GM11168 (cell line): ENCODE measurements at regions not wholly inside any gene's neighbourhood (a gene's known extent, or its start where the extent isn't known, plus 50 kb on each side); places are given as distances from the start of the nearest gene placed in this dataset.

Experiments used
- in situ Hi-C: fragments of 300-500 bp; cut with MboI; formaldehyde crosslinking; loops from one replicate; pipeline ENCODE4 v1.12.0; 2022; ENCODE audit warnings: low sequenced_read_pairs; ENCODE audit not compliant: unreplicated experiment

GRCh38 chr10:88023676-88024075, 160.3 kb downstream of the PTEN start:
- in situ Hi-C loops, result no loop called here

GRCh38 chr10:88026031-88026430, 162.6 kb downstream of the PTEN start:
- in situ Hi-C loops, result no loop called here

GRCh38 chr10:88027570-88027969, 164.1 kb downstream of the PTEN start:
- in situ Hi-C loops, result no loop called here

- in situ Hi-C loops, result no loop called here
These were observed 164.6 kb downstream of the PTEN start for GRCh38 chr10:88028072-88028471.

- in situ Hi-C loops, result no loop called here
These were observed 165.2 kb downstream of the PTEN start for GRCh38 chr10:88028654-88029053.

- in situ Hi-C loops, result no loop called here
These were observed 169.1 kb downstream of the PTEN start for GRCh38 chr10:88032566-88032965.

GRCh38 chr10:88033385-88033784, 170.0 kb downstream of the PTEN start:
- in situ Hi-C loops, result no loop called here

GRCh38 chr10:88033793-88034192, 170.4 kb downstream of the PTEN start:
- in situ Hi-C loops, result no loop called here

GRCh38 chr10:88036126-88036525, 172.7 kb downstream of the PTEN start:
- in situ Hi-C loops, result no loop called here

GRCh38 chr10:88037623-88038022, 174.2 kb downstream of the PTEN start:
- in situ Hi-C loops, result no loop called here

GRCh38 chr10:88038268-88038667, 174.8 kb downstream of the PTEN start:
- in situ Hi-C loops, result no loop called here

GRCh38 chr10:88039496-88040200, 176.2 kb downstream of the PTEN start:
- in situ Hi-C loops, result no loop called here

GRCh38 chr10:88041243-88042159, 178.1 kb downstream of the PTEN start:
- in situ Hi-C loops, result no loop called here

- in situ Hi-C loops, result no loop called here
These were observed 179.0 kb downstream of the PTEN start for GRCh38 chr10:88042160-88043100.

GRCh38 chr10:88045096-88045495, 181.7 kb downstream of the PTEN start:
- in situ Hi-C loops, result no loop called here

GRCh38 chr10:88045656-88046415, 182.4 kb downstream of the PTEN start:
- in situ Hi-C loops, result no loop called here

GRCh38 chr10:88047579-88047978, 184.2 kb downstream of the PTEN start:
- in situ Hi-C loops, result no loop called here

GRCh38 chr10:88048312-88048711, 184.9 kb downstream of the PTEN start:
- in situ Hi-C loops, result no loop called here

GRCh38 chr10:88049204-88049603, 185.8 kb downstream of the PTEN start:
- in situ Hi-C loops, result no loop called here

- in situ Hi-C loops, result no loop called here
These were observed 194.3 kb downstream of the PTEN start for GRCh38 chr10:88057720-88058119.
